HEK293 (cell line): ENCODE measurements at regions not wholly inside any gene's neighbourhood (a gene's known extent, or its start where the extent isn't known, plus 50 kb on each side); places are given as distances from the start of the nearest gene placed in this dataset.

Experiments
- REST ChIP-seq: fragments of 450-650 bp; formaldehyde crosslinking; IDR thresholded peaks from 2 replicates; pipeline ENCODE4 v1.5.1; 2016; ENCODE audit warnings: missing biosample characterization, missing genetic modification characterization
- ZNF449 ChIP-seq: fragments of 450-650 bp; formaldehyde crosslinking; IDR thresholded peaks from 2 replicates; pipeline ENCODE4 v1.5.1; 2017; ENCODE audit warnings: missing biosample characterization, mild to moderate bottlenecking, missing genetic modification characterization, moderate library complexity
- TF ChIP-seq, protein P1 (sequence below): fragments of 450-650 bp; formaldehyde crosslinking; IDR thresholded peaks from 2 replicates; pipeline ENCODE4 v1.5.1; 2017; ENCODE audit warnings: missing biosample characterization, missing genetic modification characterization

- TF ChIP-seq REST (tag by site-specific recombination) (no peak), ZNF449 (tag by site-specific recombination) (no peak)
- TF ChIP-seq, protein P1, sequence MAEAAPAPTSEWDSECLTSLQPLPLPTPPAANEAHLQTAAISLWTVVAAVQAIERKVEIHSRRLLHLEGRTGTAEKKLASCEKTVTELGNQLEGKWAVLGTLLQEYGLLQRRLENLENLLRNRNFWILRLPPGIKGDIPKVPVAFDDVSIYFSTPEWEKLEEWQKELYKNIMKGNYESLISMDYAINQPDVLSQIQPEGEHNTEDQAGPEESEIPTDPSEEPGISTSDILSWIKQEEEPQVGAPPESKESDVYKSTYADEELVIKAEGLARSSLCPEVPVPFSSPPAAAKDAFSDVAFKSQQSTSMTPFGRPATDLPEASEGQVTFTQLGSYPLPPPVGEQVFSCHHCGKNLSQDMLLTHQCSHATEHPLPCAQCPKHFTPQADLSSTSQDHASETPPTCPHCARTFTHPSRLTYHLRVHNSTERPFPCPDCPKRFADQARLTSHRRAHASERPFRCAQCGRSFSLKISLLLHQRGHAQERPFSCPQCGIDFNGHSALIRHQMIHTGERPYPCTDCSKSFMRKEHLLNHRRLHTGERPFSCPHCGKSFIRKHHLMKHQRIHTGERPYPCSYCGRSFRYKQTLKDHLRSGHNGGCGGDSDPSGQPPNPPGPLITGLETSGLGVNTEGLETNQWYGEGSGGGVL, result no peak
Measured at GRCh38 chr4:96524311-96524875, 684.5 kb downstream of the PDHA2 start.
